GM21619 (cell line): ENCODE measurements at regions not wholly inside any gene's neighbourhood (a gene's known extent, or its start where the extent isn't known, plus 50 kb on each side); places are given as distances from the start of the nearest gene placed in this dataset.
"Not testable (repeated sequence)": the region's sequence is repeated elsewhere in the genome, so short reads cannot be mapped to it uniquely, and the experiment has no call there.

Experiments used
- ATAC-seq: cut with Tn5 transposase; IDR thresholded peaks from one replicate; pipeline ENCODE4 v1.9.1; 2021; ENCODE audit not compliant: unreplicated experiment

- no peak for ATAC-seq
Observed at GRCh38 chr1:67528141-67528540, 97.9 kb upstream of the SERBP1 start.

- no peak for ATAC-seq
Observed at GRCh38 chr1:67530071-67530470, 99.9 kb upstream of the SERBP1 start.

GRCh38 chr1:67532452-67533216 is 102.4 kb upstream of the SERBP1 start:
- ATAC-seq: peak; percentile 71

- no peak for ATAC-seq
Observed at GRCh38 chr1:67534627-67535065, 104.4 kb upstream of the SERBP1 start.

GRCh38 chr1:67535474-67535873 is 105.3 kb upstream of the SERBP1 start:
- ATAC-seq: peak; percentile 74

- ATAC-seq: no peak
Observed at GRCh38 chr1:67536957-67537666, 106.9 kb upstream of the SERBP1 start.

- no peak for ATAC-seq
Observed at GRCh38 chr1:67537667-67538018, 107.4 kb upstream of the SERBP1 start.

GRCh38 chr1:67540025-67540732 is 110.0 kb upstream of the SERBP1 start:
- ATAC-seq: no peak

- no peak for ATAC-seq
Observed at GRCh38 chr1:67540733-67541125, 110.5 kb upstream of the SERBP1 start.

- no peak for ATAC-seq
Observed at GRCh38 chr1:67542747-67543146, 112.5 kb upstream of the SERBP1 start.

- no peak for ATAC-seq
Observed at GRCh38 chr1:67544921-67545320, 114.7 kb upstream of the SERBP1 start.

GRCh38 chr1:67545364-67545763 is 115.2 kb upstream of the SERBP1 start:
- ATAC-seq: no peak

- ATAC-seq: no peak
Observed at GRCh38 chr1:67551375-67551774, 121.2 kb upstream of the SERBP1 start.

- ATAC-seq: no peak
Observed at GRCh38 chr1:67552336-67552759, 122.1 kb upstream of the SERBP1 start.

- ATAC-seq: not testable (repeated sequence)
Observed at GRCh38 chr1:67554204-67554603, 124.0 kb upstream of the SERBP1 start.

GRCh38 chr1:67555461-67556296 is 125.5 kb upstream of the SERBP1 start:
- ATAC-seq: no peak

GRCh38 chr1:67556297-67556900 is 126.2 kb upstream of the SERBP1 start:
- ATAC-seq: no peak

- ATAC-seq: no peak
Observed at GRCh38 chr1:67557696-67558448, 127.1 kb upstream of the GADD45A start.

GRCh38 chr1:67558449-67559193 is 126.4 kb upstream of the GADD45A start:
- no peak for ATAC-seq
